CD4-positive, CD25-positive, alpha-beta regulatory T cell (primary cell): ENCODE measurements at regions not wholly inside any gene's neighbourhood (a gene's known extent, or its start where the extent isn't known, plus 50 kb on each side); places are given as distances from the start of the nearest gene placed in this dataset.
"Not testable (repeated sequence)": the region's sequence is repeated elsewhere in the genome, so short reads cannot be mapped to it uniquely, and the experiment has no call there.

Source experiments
- ATAC-seq, 2 donors: fragments of 150-1000 bp; cut with Tn5 transposase; one replicate each; pipeline ENCODE4 v1.10.0; 2021; ENCODE audit warnings: low read depth in 2 of 2, moderate number of reproducible peaks in 2 of 2, moderate library complexity in 1 of 2
- DNase-seq, 3 donors: peaks; one replicate each; pipeline versions ENCODE4 v3.0.0 to v3.0.0-alpha.2; 2012 to 2022; ENCODE audit warnings: mixed read lengths in 1 of 3
- H3K27ac ChIP-seq: one replicate; pipeline ENCODE4 v1.7.0; 2013; ENCODE audit warnings: mild to moderate bottlenecking, low read length; ENCODE audit not compliant: insufficient read depth, poor library complexity, severe bottlenecking
- H3K27me3 ChIP-seq: one replicate; pipeline ENCODE4 v1.7.0; 2013; ENCODE audit warnings: low read length; ENCODE audit not compliant: control insufficient read depth, insufficient read depth
- H3K36me3 ChIP-seq: one replicate; pipeline ENCODE4 v1.7.0; 2013; ENCODE audit warnings: mild to moderate bottlenecking, low read length, moderate library complexity; ENCODE audit not compliant: control insufficient read depth, insufficient read depth
- H3K4me1 ChIP-seq: 2 replicates; pipeline ENCODE4 v1.7.0; 2013; ENCODE audit warnings: mild to moderate bottlenecking, low read length; ENCODE audit not compliant: insufficient read depth, control insufficient read depth, poor library complexity, severe bottlenecking
- H3K4me3 ChIP-seq: one replicate; pipeline ENCODE4 v1.7.0; 2013; ENCODE audit warnings: low read depth, mild to moderate bottlenecking, low read length, moderate library complexity
- H3K9me3 ChIP-seq, 2 experiments: 1 replicate in 1 of 2; 2 replicates in 1 of 2; pipeline ENCODE4 v1.7.0; 2013; ENCODE audit warnings: low read length in 2 of 2, mild to moderate bottlenecking in 1 of 2, moderate library complexity in 1 of 2; ENCODE audit not compliant: control insufficient read depth in 2 of 2
- H3K27ac Mint-ChIP-seq, 3 donors: one replicate each; pipeline ENCODE4 v1.8.0; 2020 to 2022; ENCODE audit warnings: mild to moderate bottlenecking in 3 of 3, mixed read lengths in 3 of 3, moderate library complexity in 2 of 3
- H3K27me3 Mint-ChIP-seq: one replicate; pipeline ENCODE4 v1.8.0; 2022; ENCODE audit warnings: mild to moderate bottlenecking, mixed read lengths
- H3K36me3 Mint-ChIP-seq: one replicate; pipeline ENCODE4 v1.8.0; 2020; ENCODE audit warnings: mixed read lengths
- H3K4me1 Mint-ChIP-seq, 4 donors: one replicate each; pipeline ENCODE4 v1.8.0; 2020 to 2022; ENCODE audit warnings: mixed read lengths in 4 of 4, mild to moderate bottlenecking in 1 of 4
- H3K4me3 Mint-ChIP-seq, 4 donors: one replicate each; pipeline ENCODE4 v1.8.0; 2020 to 2022; ENCODE audit warnings: mild to moderate bottlenecking in 4 of 4, mixed read lengths in 4 of 4, moderate library complexity in 3 of 4
- H3K9me3 Mint-ChIP-seq, 7 donors: one replicate each; pipeline ENCODE4 v1.8.0; 2020 to 2022; ENCODE audit warnings: mixed read lengths in 7 of 7, mild to moderate bottlenecking in 3 of 7, moderate library complexity in 2 of 7

- Mint-ChIP-seq H3K36me3 (no peaks in the 10 kb centered on the region), H3K9me3 (peaks cover 0 to 1% (median 0%) of the 10 kb centered on the region in 7 donors), H3K27me3 (peaks cover 16% of the 10 kb centered on the region), H3K4me1 (no peaks in the 10 kb centered on the region), H3K4me3 (no peak overlapping the region), H3K27ac (no peak overlapping the region)
- H3K27ac ChIP-seq: no peak overlapping the region
- no peak overlapping the region for H3K4me3 ChIP-seq
- no peaks in the 10 kb centered on the region for H3K9me3 ChIP-seq
- ATAC-seq (no peak), DNase-seq (no peak)
- H3K4me1 ChIP-seq: no peaks in the 10 kb centered on the region
- H3K36me3 ChIP-seq: no peaks in the 10 kb centered on the region
- peaks cover 7% of the 10 kb centered on the region for H3K27me3 ChIP-seq
Measured at GRCh38 chr4:121583396-121583795, 113.4 kb downstream of the ANXA5 start.

- Mint-ChIP-seq H3K27ac (no peak overlapping the region), H3K27me3 (peaks cover 18% of the 10 kb centered on the region), H3K9me3 (peaks cover 0 to 1% (median 0%) of the 10 kb centered on the region in 7 donors)
Measured at GRCh38 chr4:121582296-121582695, 114.5 kb downstream of the ANXA5 start.

GRCh38 chr4:121575392-121575791 is 121.4 kb downstream of the ANXA5 start:
- H3K4me1 Mint-ChIP-seq, ATAC-seq, H3K4me3 Mint-ChIP-seq, H3K4me1 ChIP-seq, H3K27me3 ChIP-seq, H3K36me3 ChIP-seq, H3K4me3 ChIP-seq, H3K27ac Mint-ChIP-seq, H3K27ac ChIP-seq, H3K36me3 Mint-ChIP-seq, DNase-seq, H3K9me3 Mint-ChIP-seq, H3K9me3 ChIP-seq: not testable (repeated sequence)
- H3K27me3 Mint-ChIP-seq: peaks cover 12% of the 10 kb centered on the region

More at GRCh38 chr4:121582296-121582695, 114.5 kb downstream of the ANXA5 start:
- no peaks in the 10 kb centered on the region for H3K4me1 ChIP-seq
- ATAC-seq (no peak), DNase-seq (no peak)
- H3K9me3 ChIP-seq: no peaks in the 10 kb centered on the region
- H3K4me3 Mint-ChIP-seq: no peak overlapping the region
- H3K4me3 ChIP-seq: no peak overlapping the region
- H3K36me3 ChIP-seq: no peaks in the 10 kb centered on the region
- no peak overlapping the region for H3K27ac ChIP-seq
- no peaks in the 10 kb centered on the region for H3K36me3 Mint-ChIP-seq
- H3K27me3 ChIP-seq: peaks cover 7% of the 10 kb centered on the region
- H3K4me1 Mint-ChIP-seq: no peaks in the 10 kb centered on the region

- Histone ChIP-seq H3K27me3 (peaks cover 3% of the 10 kb centered on the region), H3K36me3 (no peaks in the 10 kb centered on the region), H3K4me3 (no peak overlapping the region), H3K4me1 (no peaks in the 10 kb centered on the region), H3K27ac (no peak overlapping the region), H3K9me3 (no peaks in the 10 kb centered on the region)
- no peak for ATAC-seq
- Mint-ChIP-seq H3K4me3 (no peak overlapping the region), H3K36me3 (no peaks in the 10 kb centered on the region), H3K9me3 (peaks cover 0 to 8% (median 0%) of the 10 kb centered on the region in 7 donors), H3K27me3 (peaks cover 17% of the 10 kb centered on the region), H3K4me1 (peaks cover 0 to 5% (median 0%) of the 10 kb centered on the region in 4 donors), H3K27ac (no peak overlapping the region)
- DNase-seq: no peak
Measured at GRCh38 chr4:121574618-121575017, 122.2 kb downstream of the ANXA5 start.

GRCh38 chr4:121567748-121568147 is 129.0 kb downstream of the ANXA5 start:
- no peaks in the 10 kb centered on the region for H3K36me3 ChIP-seq
- Mint-ChIP-seq H3K4me3 (no peak overlapping the region), H3K9me3 (peaks cover 0 to 5% (median 1%) of the 10 kb centered on the region in 7 donors), H3K36me3 (no peaks in the 10 kb centered on the region), H3K27me3 (peaks cover 20% of the 10 kb centered on the region), H3K27ac (no peak overlapping the region), H3K4me1 (peaks cover 0 to 5% (median 0%) of the 10 kb centered on the region in 4 donors)
- peaks cover 2% of the 10 kb centered on the region for H3K27me3 ChIP-seq
- H3K27ac ChIP-seq: no peak overlapping the region
- H3K9me3 ChIP-seq: no peaks in the 10 kb centered on the region
- ATAC-seq (no peak), DNase-seq (no peak)
- H3K4me3 ChIP-seq: no peak overlapping the region
- H3K4me1 ChIP-seq: no peaks in the 10 kb centered on the region

- Histone ChIP-seq H3K27ac (no peak overlapping the region), H3K36me3 (no peaks in the 10 kb centered on the region), H3K9me3 (no peaks in the 10 kb centered on the region), H3K4me3 (no peak overlapping the region), H3K27me3 (peaks cover 2% of the 10 kb centered on the region), H3K4me1 (no peaks in the 10 kb centered on the region)
- Mint-ChIP-seq H3K4me3 (no peak overlapping the region), H3K36me3 (no peaks in the 10 kb centered on the region), H3K27me3 (peaks cover 29% of the 10 kb centered on the region), H3K9me3 (peaks cover 0 to 6% (median 1%) of the 10 kb centered on the region in 7 donors), H3K27ac (no peak overlapping the region), H3K4me1 (peaks cover 0 to 2% (median 0%) of the 10 kb centered on the region in 4 donors)
- ATAC-seq (no peak), DNase-seq (no peak)
Measured at GRCh38 chr4:121564840-121565375, 131.9 kb downstream of the ANXA5 start.

- Mint-ChIP-seq H3K4me1 (no peaks in the 10 kb centered on the region), H3K27ac (no peak overlapping the region), H3K9me3 (peaks cover 0 to 2% (median 0%) of the 10 kb centered on the region in 7 donors), H3K27me3 (peaks cover 21% of the 10 kb centered on the region), H3K4me3 (no peak overlapping the region), H3K36me3 (no peaks in the 10 kb centered on the region)
- no peaks in the 10 kb centered on the region for H3K9me3 ChIP-seq
- no peak overlapping the region for H3K27ac ChIP-seq
- ATAC-seq: no peak
- no peaks in the 10 kb centered on the region for H3K36me3 ChIP-seq
- no peak overlapping the region for H3K4me3 ChIP-seq
- no peaks in the 10 kb centered on the region for H3K4me1 ChIP-seq
- H3K27me3 ChIP-seq: peaks cover 2% of the 10 kb centered on the region
- DNase-seq: no peak
Measured at GRCh38 chr4:121562811-121563210, 134.0 kb downstream of the ANXA5 start.

GRCh38 chr4:121555315-121556107 is 141.3 kb downstream of the ANXA5 start:
- H3K4me1 ChIP-seq: no peaks in the 10 kb centered on the region
- H3K27ac ChIP-seq: no peak overlapping the region
- Mint-ChIP-seq H3K9me3 (peaks cover 0 to 3% (median 0%) of the 10 kb centered on the region in 7 donors), H3K4me3 (no peak overlapping the region), H3K27ac (no peak overlapping the region), H3K4me1 (no peaks in the 10 kb centered on the region), H3K36me3 (no peaks in the 10 kb centered on the region), H3K27me3 (peaks cover 9% of the 10 kb centered on the region)
- H3K27me3 ChIP-seq: no peaks in the 10 kb centered on the region
- DNase-seq: no peak
- no peaks in the 10 kb centered on the region for H3K9me3 ChIP-seq
- H3K4me3 ChIP-seq: no peak overlapping the region
- no peak for ATAC-seq
- no peaks in the 10 kb centered on the region for H3K36me3 ChIP-seq
